T-helper 1 cell treated with Interleukin-12 subunit alpha and Interleukin-12 subunit beta and Interleukin-4 antibody, amounts not matched to agents 30 μg/mL and 1 μg/mL, for 36 hours (primary cell): ENCODE measurements at regions not wholly inside any gene's neighbourhood (a gene's known extent, or its start where the extent isn't known, plus 50 kb on each side); places are given as distances from the start of the nearest gene placed in this dataset.
"Not testable (repeated sequence)": the region's sequence is repeated elsewhere in the genome, so short reads cannot be mapped to it uniquely, and the experiment has no call there.

Source experiments
- H3K27ac Mint-ChIP-seq: one replicate; pipeline ENCODE4 v1.8.0; 2021; ENCODE audit warnings: mild to moderate bottlenecking, mixed read lengths
- H3K27me3 Mint-ChIP-seq: one replicate; pipeline ENCODE4 v1.8.0; 2021; ENCODE audit warnings: low read depth, mixed read lengths
- H3K36me3 Mint-ChIP-seq: one replicate; pipeline ENCODE4 v1.8.0; 2021; ENCODE audit warnings: low read depth, mixed read lengths
- H3K4me1 Mint-ChIP-seq: one replicate; pipeline ENCODE4 v1.8.0; 2021; ENCODE audit warnings: low read depth, mixed read lengths
- H3K4me3 Mint-ChIP-seq: one replicate; pipeline ENCODE4 v1.8.0; 2021; ENCODE audit warnings: mild to moderate bottlenecking, moderate library complexity, mixed read lengths
- H3K9me3 Mint-ChIP-seq: one replicate; pipeline ENCODE4 v1.8.0; 2021; ENCODE audit warnings: mixed read lengths

- Mint-ChIP-seq H3K4me3 (no peak overlapping the region), H3K27ac (no peak overlapping the region), H3K9me3 (no peaks in the 10 kb centered on the region), H3K4me1 (no peaks in the 10 kb centered on the region), H3K27me3 (no peaks in the 10 kb centered on the region), H3K36me3 (no peaks in the 10 kb centered on the region)
These were observed 815.5 kb upstream of the SLC35B3 start for GRCh38 chr6:9250852-9251251.

- H3K36me3 Mint-ChIP-seq: no peaks in the 10 kb centered on the region
- H3K9me3 Mint-ChIP-seq: no peaks in the 10 kb centered on the region
- no peaks in the 10 kb centered on the region for H3K27me3 Mint-ChIP-seq
- no peak overlapping the region for H3K27ac Mint-ChIP-seq
- H3K4me1 Mint-ChIP-seq: no peaks in the 10 kb centered on the region
- no peak overlapping the region for H3K4me3 Mint-ChIP-seq
These were observed 812.8 kb upstream of the SLC35B3 start for GRCh38 chr6:9248133-9248532.

- Mint-ChIP-seq H3K27ac (no peak overlapping the region), H3K9me3 (peaks cover 3% of the 10 kb centered on the region), H3K36me3 (no peaks in the 10 kb centered on the region), H3K4me1 (no peaks in the 10 kb centered on the region), H3K4me3 (no peak overlapping the region), H3K27me3 (no peaks in the 10 kb centered on the region)
These were observed 805.5 kb upstream of the SLC35B3 start for GRCh38 chr6:9240861-9241260.

GRCh38 chr6:9236443-9236842 is 801.1 kb upstream of the SLC35B3 start:
- H3K36me3 Mint-ChIP-seq: no peaks in the 10 kb centered on the region
- H3K9me3 Mint-ChIP-seq: peaks cover 5% of the 10 kb centered on the region
- no peak overlapping the region for H3K27ac Mint-ChIP-seq
- H3K27me3 Mint-ChIP-seq: no peaks in the 10 kb centered on the region
- H3K4me3 Mint-ChIP-seq: no peak overlapping the region
- no peaks in the 10 kb centered on the region for H3K4me1 Mint-ChIP-seq

- Mint-ChIP-seq H3K4me3 (no peak overlapping the region), H3K4me1 (no peaks in the 10 kb centered on the region), H3K36me3 (no peaks in the 10 kb centered on the region), H3K27me3 (no peaks in the 10 kb centered on the region), H3K9me3 (peaks cover 5% of the 10 kb centered on the region), H3K27ac (no peak overlapping the region)
These were observed 798.3 kb upstream of the SLC35B3 start for GRCh38 chr6:9233686-9234085.

GRCh38 chr6:9233226-9233625 is 797.9 kb upstream of the SLC35B3 start:
- H3K4me3 Mint-ChIP-seq: no peak overlapping the region
- H3K9me3 Mint-ChIP-seq: peaks cover 5% of the 10 kb centered on the region
- no peaks in the 10 kb centered on the region for H3K27me3 Mint-ChIP-seq
- no peaks in the 10 kb centered on the region for H3K4me1 Mint-ChIP-seq
- H3K36me3 Mint-ChIP-seq: no peaks in the 10 kb centered on the region
- H3K27ac Mint-ChIP-seq: no peak overlapping the region

GRCh38 chr6:9225441-9225871 is 790.1 kb upstream of the SLC35B3 start:
- no peaks in the 10 kb centered on the region for H3K36me3 Mint-ChIP-seq
- no peaks in the 10 kb centered on the region for H3K4me1 Mint-ChIP-seq
- peaks cover 23% of the 10 kb centered on the region for H3K9me3 Mint-ChIP-seq
- no peak overlapping the region for H3K4me3 Mint-ChIP-seq
- H3K27ac Mint-ChIP-seq: no peak overlapping the region
- H3K27me3 Mint-ChIP-seq: no peaks in the 10 kb centered on the region

GRCh38 chr6:9224539-9224938 is 789.2 kb upstream of the SLC35B3 start:
- peaks cover 23% of the 10 kb centered on the region for H3K9me3 Mint-ChIP-seq
- H3K27me3 Mint-ChIP-seq: no peaks in the 10 kb centered on the region
- H3K36me3 Mint-ChIP-seq: no peaks in the 10 kb centered on the region
- H3K27ac Mint-ChIP-seq: no peak overlapping the region
- no peaks in the 10 kb centered on the region for H3K4me1 Mint-ChIP-seq
- no peak overlapping the region for H3K4me3 Mint-ChIP-seq

- peaks cover 13% of the 10 kb centered on the region for H3K9me3 Mint-ChIP-seq
- H3K4me1 Mint-ChIP-seq, H3K27me3 Mint-ChIP-seq, H3K27ac Mint-ChIP-seq, H3K4me3 Mint-ChIP-seq, H3K36me3 Mint-ChIP-seq: not testable (repeated sequence)
These were observed 778.4 kb upstream of the SLC35B3 start for GRCh38 chr6:9213717-9214116.

- H3K36me3 Mint-ChIP-seq: no peaks in the 10 kb centered on the region
- H3K27ac Mint-ChIP-seq: no peak overlapping the region
- H3K27me3 Mint-ChIP-seq: no peaks in the 10 kb centered on the region
- no peak overlapping the region for H3K4me3 Mint-ChIP-seq
- no peaks in the 10 kb centered on the region for H3K4me1 Mint-ChIP-seq
- peaks cover 7% of the 10 kb centered on the region for H3K9me3 Mint-ChIP-seq
These were observed 773.6 kb upstream of the SLC35B3 start for GRCh38 chr6:9208966-9209365.

- no peak overlapping the region for H3K4me3 Mint-ChIP-seq
- H3K36me3 Mint-ChIP-seq: no peaks in the 10 kb centered on the region
- H3K27ac Mint-ChIP-seq: no peak overlapping the region
- peaks cover 7% of the 10 kb centered on the region for H3K9me3 Mint-ChIP-seq
- no peaks in the 10 kb centered on the region for H3K4me1 Mint-ChIP-seq
- no peaks in the 10 kb centered on the region for H3K27me3 Mint-ChIP-seq
These were observed 770.3 kb upstream of the SLC35B3 start for GRCh38 chr6:9205645-9206044.

- Mint-ChIP-seq H3K36me3 (no peaks in the 10 kb centered on the region), H3K4me1 (no peaks in the 10 kb centered on the region), H3K27ac (no peak overlapping the region), H3K4me3 (no peak overlapping the region), H3K27me3 (no peaks in the 10 kb centered on the region), H3K9me3 (peaks cover 7% of the 10 kb centered on the region)
These were observed 768.8 kb upstream of the SLC35B3 start for GRCh38 chr6:9204171-9204570.

- Mint-ChIP-seq H3K27me3 (no peaks in the 10 kb centered on the region), H3K27ac (no peak overlapping the region), H3K36me3 (no peaks in the 10 kb centered on the region), H3K4me3 (no peak overlapping the region), H3K9me3 (peaks cover 7% of the 10 kb centered on the region), H3K4me1 (no peaks in the 10 kb centered on the region)
These were observed 765.4 kb upstream of the SLC35B3 start for GRCh38 chr6:9200712-9201111.

GRCh38 chr6:9197726-9198125 is 762.4 kb upstream of the SLC35B3 start:
- Mint-ChIP-seq H3K4me3 (no peak overlapping the region), H3K27me3 (no peaks in the 10 kb centered on the region), H3K9me3 (no peaks in the 10 kb centered on the region), H3K27ac (no peak overlapping the region), H3K4me1 (no peaks in the 10 kb centered on the region), H3K36me3 (no peaks in the 10 kb centered on the region)

GRCh38 chr6:9195322-9195721 is 760.0 kb upstream of the SLC35B3 start:
- H3K4me3 Mint-ChIP-seq: no peak overlapping the region
- no peaks in the 10 kb centered on the region for H3K9me3 Mint-ChIP-seq
- H3K4me1 Mint-ChIP-seq: no peaks in the 10 kb centered on the region
- no peaks in the 10 kb centered on the region for H3K36me3 Mint-ChIP-seq
- no peak overlapping the region for H3K27ac Mint-ChIP-seq
- H3K27me3 Mint-ChIP-seq: no peaks in the 10 kb centered on the region

GRCh38 chr6:9192405-9192909 is 757.1 kb upstream of the SLC35B3 start:
- Mint-ChIP-seq H3K4me3 (no peak overlapping the region), H3K36me3 (no peaks in the 10 kb centered on the region), H3K27me3 (no peaks in the 10 kb centered on the region), H3K27ac (no peak overlapping the region), H3K4me1 (no peaks in the 10 kb centered on the region), H3K9me3 (no peaks in the 10 kb centered on the region)
